ENCODE measurements at regions not wholly inside any gene's neighbourhood (a gene's known extent, or its start where the extent isn't known, plus 50 kb on each side); places are given as distances from the start of the nearest gene placed in this dataset.

- no peaks in the 10 kb centered on the region for H3K79me2 ChIP-seq (ENCODE audit: control insufficient read depth, insufficient read depth, low read length)
- H3K4me1 ChIP-seq (replicated peaks in 1 of 2; ENCODE audit: control insufficient read depth in 2 of 2, insufficient read depth in 2 of 2, low read length in 2 of 2) = no peaks in the 10 kb centered on the region
- WGBS (ENCODE audit: insufficient coverage, low coverage, missing lambda C conversion rate) = 0% methylated on average over 3 of the region's 3 CpGs
- no peak for FAIRE-seq
- CTCF ChIA-PET (ENCODE audit: low intra/inter-chr PET ratio) = no interaction called here
- H3K27me3 ChIP-seq (ENCODE audit: control insufficient read depth in 2 of 2, insufficient read depth in 2 of 2, low read length in 2 of 2) = no peaks in the 10 kb centered on the region
- H3K36me3 ChIP-seq (ENCODE audit: control insufficient read depth, insufficient read depth, low read length) = no peaks in the 10 kb centered on the region
- POLR2A ChIA-PET = interaction anchor here (0.6 kb wide), 1 partner anchor 13 kb away, joined by 4 read pairs; no protein-coding TSS in a partner anchor
- intact Hi-C loops (cut with micrococcal nuclease) = no loop called here
- in situ Hi-C loops (cut with MboI) = no loop called here
- no peaks in the 10 kb centered on the region for H3K9me3 ChIP-seq (replicated peaks; ENCODE audit: control insufficient read depth, insufficient read depth, low read depth, low read length)
- BruUV-seq (replicated peaks) = no TSS peak
- no peak overlapping the region for H3K4me2 ChIP-seq (ENCODE audit: insufficient read depth, low read length)
- no peaks in the 10 kb centered on the region for H3K9me1 ChIP-seq (ENCODE audit: control insufficient read depth, insufficient read depth, low read length)
- ATAC-seq = no peak
- no peaks in the 10 kb centered on the region for H4K20me1 ChIP-seq (replicated peaks; ENCODE audit: control insufficient read depth, insufficient read depth, low read length)
- DNase-seq (ENCODE audit: extremely low read depth in 1 of 4, low spot score in 3 of 4) = no peak
- H3K4me3 ChIP-seq = no peak overlapping the region
- no peak overlapping the region for H2AFZ ChIP-seq (ENCODE audit: low read depth, low read length)
- H3K9ac ChIP-seq (ENCODE audit: insufficient read depth in 1 of 2, low read depth in 2 of 2, low read length in 2 of 2) = no peak overlapping the region
- H3K27ac ChIP-seq (ENCODE audit: extremely low read depth, low read depth, low read length) = no peak overlapping the region
- TF ChIP-seq ZNF134 (CRISPR knock-in tag; conservative IDR thresholded peaks at IDR 0.05) (no peak), ZNF316 (IDR thresholded peaks at IDR 0.05) (no peak), TOE1 (IDR thresholded peaks at IDR 0.05; ENCODE audit: borderline replicate concordance) (no peak), TOE1 (CRISPR knock-in tag; IDR thresholded peaks at IDR 0.05; ENCODE audit: borderline replicate concordance, low read depth) (no peak), RREB1 (CRISPR knock-in tag; IDR thresholded peaks at IDR 0.05) (no peak), E2F8 (IDR thresholded peaks at IDR 0.05; ENCODE audit: low read depth, partially characterized antibody) (no peak), BRF2 (IDR thresholded peaks at IDR 0.05; ENCODE audit: borderline replicate concordance, insufficient read depth, insufficient read length) (no peak), RBM17 (IDR thresholded peaks at IDR 0.05; ENCODE audit: borderline replicate concordance, low read depth, low read length) (no peak), KDM5B (IDR thresholded peaks at IDR 0.05; ENCODE audit: insufficient replicate concordance, low read depth, low read length) (no peak), ZNF436 (CRISPR knock-in tag; IDR thresholded peaks at IDR 0.05) (no peak), CEBPB (tag; IDR thresholded peaks at IDR 0.05) (no peak), ZNF121 (CRISPR knock-in tag; conservative IDR thresholded peaks at IDR 0.05) (no peak)
Observed at GRCh38 chr3:3556078-3556477, 243.2 kb upstream of the LRRN1 start.

All from K562 (cell line).